Natural killer cell (primary cell): ENCODE measurements at regions not wholly inside any gene's neighbourhood (a gene's known extent, or its start where the extent isn't known, plus 50 kb on each side); places are given as distances from the start of the nearest gene placed in this dataset.
A peak's percentile ranks its signal among the peaks of the same experiment; 100 is the strongest.

Source experiments
- ATAC-seq, 3 donors: fragments of 150-1000 bp in 2 of 3; fragments of 200-7000 bp in 1 of 3; cut with Tn5 transposase; 1 replicate in 1 of 3; 2 replicates in 2 of 3; pipeline ENCODE4 v1.10.0; 2021; ENCODE audit warnings: mild to moderate bottlenecking in 2 of 3, moderate library complexity in 2 of 3
- DNase-seq, 2 donors: peaks; one replicate each; pipeline versions ENCODE4 v3.0.0 to v3.0.0-alpha.2; 2013 to 2021; ENCODE audit warnings: mixed read lengths in 1 of 2
- H3K27ac ChIP-seq: one replicate; pipeline ENCODE4 v1.5.1; 2013; ENCODE audit warnings: mild to moderate bottlenecking, low read length
- H3K27me3 ChIP-seq: one replicate; pipeline ENCODE4 v1.6.1; 2013; ENCODE audit warnings: low read length; ENCODE audit not compliant: control insufficient read depth, insufficient read depth
- H3K36me3 ChIP-seq: one replicate; pipeline ENCODE4 v1.6.1; 2013; ENCODE audit warnings: low read length; ENCODE audit not compliant: control insufficient read depth, insufficient read depth
- H3K4me1 ChIP-seq: one replicate; pipeline ENCODE4 v1.6.1; 2013; ENCODE audit warnings: low read length; ENCODE audit not compliant: control insufficient read depth, insufficient read depth
- H3K4me3 ChIP-seq: one replicate; pipeline ENCODE4 v1.5.1; 2013; ENCODE audit warnings: low read length
- H3K9me3 ChIP-seq: one replicate; pipeline ENCODE4 v1.6.1; 2013; ENCODE audit warnings: low read length; ENCODE audit not compliant: control insufficient read depth, insufficient read depth
- H3K27ac Mint-ChIP-seq, 2 donors: one replicate each; pipeline ENCODE4 v1.8.0; 2022; ENCODE audit warnings: mild to moderate bottlenecking in 2 of 2, mixed read lengths in 2 of 2, moderate library complexity in 1 of 2
- H3K27me3 Mint-ChIP-seq, 2 donors: one replicate each; pipeline ENCODE4 v1.8.0; 2022; ENCODE audit warnings: low read depth in 2 of 2, mixed read lengths in 2 of 2
- H3K36me3 Mint-ChIP-seq: one replicate; pipeline ENCODE4 v1.8.0; 2022; ENCODE audit warnings: mixed read lengths
- H3K4me1 Mint-ChIP-seq, 2 donors: one replicate each; pipeline ENCODE4 v1.8.0; 2022; ENCODE audit warnings: mixed read lengths in 2 of 2
- H3K4me3 Mint-ChIP-seq: one replicate; pipeline ENCODE4 v1.8.0; 2022; ENCODE audit warnings: mild to moderate bottlenecking, moderate library complexity, mixed read lengths
- H3K9me3 Mint-ChIP-seq, 2 donors: one replicate each; pipeline ENCODE4 v1.8.0; 2022; ENCODE audit warnings: mixed read lengths in 2 of 2
- CTCF ChIP-seq: fragments of 200-600 bp; IDR thresholded peaks from one replicate; pipeline ENCODE4 v1.8.0; 2022; ENCODE audit warnings: antibody characterized with exemption
- WGBS: methylation state at CpG from one replicate; pipeline ENCODE4 v1.1.7; 2013; ENCODE audit warnings: missing lambda C conversion rate; ENCODE audit not compliant: insufficient coverage; 5-methylcytosine and 5-hydroxymethylcytosine counted together
- intact Hi-C: fragments of 100-400 bp; cut with micrococcal nuclease; formaldehyde crosslinking; loops from one replicate; pipeline ENCODE4 v1.14.2; 2022

GRCh38 chr2:221360312-221360711 lies 211.8 kb downstream of the EPHA4 start:
- no peaks in the 10 kb centered on the region for H3K9me3 ChIP-seq
- intact Hi-C loops, result no loop called here
- Mint-ChIP-seq H3K9me3 (no peaks in the 10 kb centered on the region), H3K4me3 (no peak overlapping the region), H3K4me1 (no peaks in the 10 kb centered on the region), H3K27me3 (peaks cover 0 to 3% of the 10 kb centered on the region in 2 donors), H3K27ac (no peak overlapping the region), H3K36me3 (no peaks in the 10 kb centered on the region)
- WGBS, result 96% methylated on average over 3 of the region's 3 CpGs
- H3K36me3 ChIP-seq, result no peaks in the 10 kb centered on the region
- no peak for TF ChIP-seq CTCF
- H3K27ac ChIP-seq, result no peak overlapping the region
- ATAC-seq (no peak), DNase-seq (no peak)
- no peaks in the 10 kb centered on the region for H3K4me1 ChIP-seq
- no peak overlapping the region for H3K4me3 ChIP-seq
- no peaks in the 10 kb centered on the region for H3K27me3 ChIP-seq

DNA sequence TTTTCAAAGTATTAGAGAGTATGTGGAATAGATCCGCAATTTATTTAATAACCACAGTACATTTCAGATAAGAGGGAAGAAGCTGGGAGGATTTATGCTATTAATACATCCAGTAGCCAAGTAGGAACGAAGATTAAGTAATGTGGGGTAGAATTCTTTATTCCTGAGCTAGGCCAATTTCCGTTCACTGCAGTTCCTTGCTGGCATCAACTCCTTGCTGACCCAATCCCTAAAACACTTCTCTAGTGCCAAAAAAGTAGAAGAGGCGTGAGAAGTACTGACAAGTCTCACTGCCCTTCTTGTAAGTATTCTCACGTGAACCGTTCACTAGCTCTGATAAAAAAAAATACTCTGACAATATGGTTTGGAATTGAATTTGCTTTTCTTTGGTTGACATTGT lies 211.4 kb downstream of the EPHA4 start:
- no peaks in the 10 kb centered on the region for H3K9me3 Mint-ChIP-seq
- no peaks in the 10 kb centered on the region for H3K36me3 Mint-ChIP-seq
- H3K4me3 ChIP-seq, result no peak overlapping the region
- intact Hi-C loops, result no loop called here
- H3K27me3 ChIP-seq, result no peaks in the 10 kb centered on the region
- H3K4me1 ChIP-seq, result no peaks in the 10 kb centered on the region
- H3K4me3 Mint-ChIP-seq, result no peak overlapping the region
- no peak for ATAC-seq
- H3K27me3 Mint-ChIP-seq, result peaks cover 0 to 3% of the 10 kb centered on the region in 2 donors
- DNase-seq, result no peak
- WGBS, result 88% methylated on average over 5 of the region's 6 CpGs
- no peak overlapping the region for H3K27ac ChIP-seq
- H3K9me3 ChIP-seq, result no peaks in the 10 kb centered on the region
- no peaks in the 10 kb centered on the region for H3K4me1 Mint-ChIP-seq
- no peak overlapping the region for H3K27ac Mint-ChIP-seq
- TF ChIP-seq CTCF, result no peak
- no peaks in the 10 kb centered on the region for H3K36me3 ChIP-seq

DNA sequence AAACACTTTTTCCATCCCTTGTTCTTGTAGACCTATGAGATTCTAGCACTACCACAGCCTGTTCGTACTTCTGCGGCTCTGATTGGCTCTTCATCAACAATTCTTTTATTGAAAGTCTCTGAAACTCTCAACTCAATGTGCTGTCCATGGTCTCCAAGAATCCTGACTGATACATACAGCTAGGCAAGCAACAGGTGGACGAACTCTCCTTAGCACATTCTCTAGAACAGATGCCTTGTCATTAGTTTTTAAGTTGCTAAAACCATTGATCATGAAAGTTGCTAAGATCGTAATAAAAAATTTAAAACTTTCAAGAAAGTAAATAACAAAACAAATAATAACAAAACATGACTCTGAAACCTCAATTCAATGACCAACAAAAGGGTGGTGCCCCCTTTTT lies 210.5 kb downstream of the EPHA4 start:
- Histone ChIP-seq H3K9me3 (no peaks in the 10 kb centered on the region), H3K27ac (no peak overlapping the region), H3K4me1 (no peaks in the 10 kb centered on the region), H3K36me3 (no peaks in the 10 kb centered on the region), H3K4me3 (no peak overlapping the region), H3K27me3 (no peaks in the 10 kb centered on the region)
- Mint-ChIP-seq H3K27ac (no peak overlapping the region), H3K4me3 (no peak overlapping the region), H3K36me3 (no peaks in the 10 kb centered on the region), H3K4me1 (no peaks in the 10 kb centered on the region), H3K9me3 (no peaks in the 10 kb centered on the region), H3K27me3 (peaks cover 0 to 3% of the 10 kb centered on the region in 2 donors)
- intact Hi-C loops, result no loop called here
- ATAC-seq, result no peak
- DNase-seq, result no peak
- no peak for TF ChIP-seq CTCF
- 94% methylated on average over 4 of the region's 4 CpGs for WGBS

DNA sequence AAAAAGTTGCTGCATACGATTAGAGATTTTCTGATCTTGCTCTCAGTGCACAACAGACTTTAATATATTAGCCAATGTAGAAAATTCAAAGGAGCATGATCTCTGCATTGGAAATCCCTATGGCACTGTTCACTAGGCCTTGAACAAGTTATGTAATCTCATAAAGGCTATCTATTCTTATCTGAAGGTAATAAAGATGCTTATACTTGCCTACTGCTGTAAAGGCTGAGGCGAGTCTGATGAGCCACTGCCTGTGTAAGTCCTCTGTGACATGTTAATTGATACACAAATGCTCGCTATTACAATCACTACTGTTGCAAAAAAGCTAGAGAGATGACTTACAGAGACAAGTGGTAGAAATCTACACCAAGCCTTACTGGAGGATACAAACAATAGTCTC lies 207.4 kb downstream of the EPHA4 start:
- intact Hi-C loops, result no loop called here
- H3K27me3 Mint-ChIP-seq, result peaks cover 0 to 5% of the 10 kb centered on the region in 2 donors
- 95% methylated on average over 2 of the region's 3 CpGs for WGBS
- no peak for DNase-seq
- H3K36me3 Mint-ChIP-seq, result no peaks in the 10 kb centered on the region
- H3K36me3 ChIP-seq, result no peaks in the 10 kb centered on the region
- H3K27me3 ChIP-seq, result no peaks in the 10 kb centered on the region
- no peaks in the 10 kb centered on the region for H3K4me1 Mint-ChIP-seq
- no peaks in the 10 kb centered on the region for H3K9me3 Mint-ChIP-seq
- no peak for TF ChIP-seq CTCF
- H3K9me3 ChIP-seq, result no peaks in the 10 kb centered on the region
- ATAC-seq, result no peak
- no peaks in the 10 kb centered on the region for H3K4me1 ChIP-seq
- no peak overlapping the region for H3K4me3 Mint-ChIP-seq
- no peak overlapping the region for H3K27ac ChIP-seq
- H3K27ac Mint-ChIP-seq, result peak overlapping the region in 1 of 2 donors; percentile 8
- H3K4me3 ChIP-seq, result no peak overlapping the region
